Fibroblast of peridontal ligament (primary cell): ENCODE measurements at regions not wholly inside any gene's neighbourhood (a gene's known extent, or its start where the extent isn't known, plus 50 kb on each side); places are given as distances from the start of the nearest gene placed in this dataset.
"Not testable (repeated sequence)": the region's sequence is repeated elsewhere in the genome, so short reads cannot be mapped to it uniquely, and the experiment has no call there.

ENCODE experiments used
- DNase-seq: peaks from one replicate; pipeline ENCODE4 v3.0.0-alpha.2; 2010; ENCODE audit errors: extremely low read depth

DNA sequence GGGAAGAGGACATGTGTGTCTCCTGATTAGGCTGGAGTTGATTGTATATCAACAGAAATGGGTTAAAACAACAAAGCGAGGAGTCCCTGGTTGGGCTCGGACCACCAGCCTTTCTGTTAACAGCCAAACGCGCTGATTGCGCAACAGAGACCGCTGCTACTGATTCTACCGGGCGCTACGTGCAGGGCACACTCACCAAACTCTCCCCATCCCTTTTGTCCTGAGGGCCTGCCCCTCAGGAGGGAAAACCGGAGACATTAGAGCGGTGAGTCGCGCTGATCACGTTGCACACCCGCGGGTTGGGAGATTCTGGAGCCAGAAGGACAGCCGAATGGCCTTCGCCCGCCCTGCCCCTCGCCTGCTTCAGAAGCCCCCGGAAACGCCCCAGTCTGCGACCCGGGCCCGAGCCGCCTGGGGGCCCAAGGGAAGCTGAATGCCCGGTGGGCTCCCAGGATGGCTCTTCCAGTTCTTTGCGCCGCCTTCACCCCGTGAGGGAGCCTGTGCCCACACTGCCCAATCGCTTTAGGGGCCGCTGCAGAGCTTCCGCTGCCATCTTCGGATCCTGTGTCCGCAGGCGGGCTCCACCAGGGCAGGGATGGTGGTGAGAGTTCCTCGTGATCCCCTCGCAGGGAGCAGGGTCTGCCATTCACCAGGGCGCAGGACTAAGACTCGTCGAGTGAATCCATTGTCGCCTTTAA lies 165.4 kb upstream of the NBPF11 start:
- no peak for DNase-seq

DNA sequence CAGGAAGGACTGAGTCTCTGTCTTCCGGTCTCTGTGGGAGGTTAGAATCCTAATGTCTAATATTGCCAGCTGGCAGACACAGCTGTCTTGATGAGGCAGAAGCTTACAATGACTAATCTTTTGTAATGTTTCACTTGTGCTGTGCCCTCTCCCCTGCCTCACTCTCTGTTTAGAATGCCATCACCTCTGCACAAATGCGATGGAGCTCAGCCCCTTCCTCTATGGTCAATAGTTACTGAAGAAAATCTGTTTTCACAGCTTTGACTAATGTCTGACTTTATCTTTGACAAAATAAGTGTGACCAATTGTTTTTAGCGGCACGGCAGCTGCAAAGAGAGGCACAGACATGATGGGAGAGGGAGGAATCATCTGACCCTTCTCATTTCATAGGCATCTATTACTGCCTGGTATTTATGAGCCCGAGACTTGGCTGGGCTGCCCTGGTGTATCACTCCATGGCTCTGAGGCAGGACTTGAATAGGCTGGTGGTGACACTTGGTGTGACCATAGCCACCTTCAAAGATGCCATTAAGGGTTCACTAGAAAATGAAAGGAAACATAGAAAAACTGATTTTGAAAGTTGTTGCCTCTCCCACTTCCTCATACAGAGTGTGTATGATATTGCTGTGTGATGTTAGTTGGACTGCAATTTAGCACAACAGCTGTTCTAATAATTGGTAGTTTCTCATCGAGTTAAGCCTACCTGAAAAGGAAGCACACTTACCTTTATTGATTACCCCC lies 163.2 kb upstream of the NBPF11 start:
- DNase-seq = no peak

DNA sequence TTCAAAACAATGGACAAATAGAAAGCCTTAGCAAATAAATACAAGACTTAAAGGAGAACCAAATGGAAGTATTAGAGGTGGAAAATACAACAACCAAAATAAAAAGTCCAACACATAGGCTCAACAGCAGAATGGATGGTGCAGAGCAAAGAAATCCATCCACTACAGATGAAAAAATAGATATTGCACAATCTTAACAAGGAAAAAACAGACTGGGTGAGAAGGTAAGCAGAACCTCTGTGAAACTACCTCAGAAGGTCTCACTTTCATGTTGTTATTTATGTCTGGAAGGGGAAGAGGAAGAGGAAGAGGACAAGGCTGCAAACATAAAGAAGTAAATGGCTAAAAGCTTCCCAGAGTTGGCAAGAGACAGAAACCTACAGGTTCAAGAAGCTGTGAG lies 158.7 kb upstream of the NBPF11 start:
- DNase-seq = no peak

DNA sequence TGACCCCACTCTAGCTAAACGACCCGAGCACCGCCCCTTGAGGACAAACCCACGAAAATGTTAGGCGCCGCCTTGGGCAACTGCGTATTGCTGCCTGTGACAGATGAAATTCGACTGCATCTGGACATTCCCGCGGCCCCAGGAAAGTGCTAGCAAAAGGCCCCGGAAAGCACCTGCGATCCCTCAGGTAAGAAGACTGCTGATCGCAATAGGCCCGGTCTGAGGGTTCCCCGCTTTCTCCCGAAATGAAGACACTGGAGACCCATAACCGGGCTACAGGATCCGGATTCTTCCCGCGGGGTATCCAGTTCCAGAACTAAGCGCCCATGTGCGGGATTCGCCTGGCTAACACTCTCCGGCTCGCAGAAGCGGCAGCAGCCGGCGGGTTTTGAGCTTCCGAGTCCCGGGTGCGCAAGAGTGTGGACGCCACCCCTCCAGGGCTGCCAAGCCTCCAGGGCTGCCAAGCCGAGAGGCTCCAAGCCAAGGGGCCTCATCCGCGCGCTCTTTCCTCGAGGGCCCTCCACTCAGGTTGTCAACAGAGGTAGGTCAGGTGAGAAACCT lies 157.9 kb upstream of the NBPF11 start:
- no peak for DNase-seq

DNA sequence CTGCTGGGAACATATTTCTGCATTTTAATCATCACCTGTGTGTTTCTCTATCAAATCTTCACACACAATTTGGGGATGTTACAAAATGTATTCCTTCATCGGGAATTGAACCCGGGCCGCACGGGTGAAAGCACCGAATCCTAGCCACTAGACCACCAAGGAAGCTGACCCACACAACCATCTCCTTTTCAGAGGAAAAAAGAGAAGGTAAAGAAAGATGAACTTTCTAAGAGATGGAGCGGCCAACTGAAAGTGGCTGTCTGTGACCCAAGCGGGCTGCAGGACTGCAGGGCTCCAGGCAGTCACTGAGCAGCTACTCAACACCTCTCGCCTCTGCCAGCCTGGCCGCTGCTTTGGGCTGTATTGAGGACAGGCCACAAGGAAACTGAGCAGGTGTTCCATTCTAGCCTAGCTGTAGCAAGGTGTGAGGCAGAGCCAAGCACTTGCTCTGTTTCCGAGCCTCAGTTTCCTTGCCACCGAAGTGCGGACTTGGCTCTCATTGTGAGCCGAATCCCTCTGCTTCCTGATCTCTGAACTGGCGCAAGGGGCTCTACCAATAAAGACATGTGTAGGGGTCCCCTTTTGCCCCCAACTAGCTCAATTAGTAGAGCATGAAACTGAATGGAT lies 156.9 kb upstream of the NBPF11 start:
- DNase-seq = no peak

DNA sequence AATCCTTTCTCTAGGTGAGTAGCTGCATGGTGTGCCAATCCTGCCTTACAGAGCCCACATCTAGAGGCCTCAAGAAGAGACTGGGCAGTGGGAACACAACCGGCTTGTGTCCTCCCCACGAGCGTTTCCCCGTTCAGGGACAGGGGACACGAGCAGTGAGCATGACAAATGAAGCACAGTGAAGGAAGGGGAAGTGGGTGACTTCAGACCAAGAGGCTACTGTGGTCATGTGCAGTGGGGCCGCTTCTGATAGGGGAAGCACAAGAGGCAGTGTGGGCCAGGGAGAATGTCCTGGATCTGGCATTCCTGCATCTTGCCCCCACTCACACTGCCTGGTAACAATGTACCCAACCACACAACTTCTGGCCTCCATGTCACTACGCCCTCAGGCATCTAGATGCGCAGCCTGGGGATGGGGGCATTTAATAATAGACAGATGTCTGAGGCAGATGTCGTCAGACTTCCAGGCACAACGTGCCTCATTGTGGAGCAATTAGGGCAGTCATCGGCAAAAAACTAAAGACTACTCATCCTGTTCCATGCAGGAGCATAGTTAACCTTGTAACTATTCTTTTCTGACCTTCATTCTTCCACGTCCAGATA lies 155.6 kb upstream of the NBPF11 start:
- no peak for DNase-seq

DNA sequence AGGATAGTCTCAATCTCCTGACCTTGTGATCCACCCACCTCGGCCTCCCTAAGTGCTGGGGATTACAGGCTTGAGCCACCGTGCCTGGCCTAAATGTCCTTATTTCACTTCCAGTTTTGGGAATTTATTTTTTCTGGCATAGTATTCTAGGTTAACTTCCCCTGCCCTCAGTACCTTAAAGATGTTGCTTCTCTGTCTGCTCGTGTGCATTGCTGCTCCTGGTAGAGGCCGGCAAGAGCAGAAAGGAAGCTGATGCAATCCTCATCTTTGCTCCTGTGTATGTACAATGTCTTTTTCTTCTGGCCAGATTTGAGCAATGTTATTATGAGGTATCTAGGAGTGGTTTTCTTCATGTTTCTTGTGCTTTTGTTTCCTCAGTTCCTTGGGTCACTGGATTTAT lies 152.9 kb upstream of the NBPF11 start:
- DNase-seq = not testable (repeated sequence)

DNA sequence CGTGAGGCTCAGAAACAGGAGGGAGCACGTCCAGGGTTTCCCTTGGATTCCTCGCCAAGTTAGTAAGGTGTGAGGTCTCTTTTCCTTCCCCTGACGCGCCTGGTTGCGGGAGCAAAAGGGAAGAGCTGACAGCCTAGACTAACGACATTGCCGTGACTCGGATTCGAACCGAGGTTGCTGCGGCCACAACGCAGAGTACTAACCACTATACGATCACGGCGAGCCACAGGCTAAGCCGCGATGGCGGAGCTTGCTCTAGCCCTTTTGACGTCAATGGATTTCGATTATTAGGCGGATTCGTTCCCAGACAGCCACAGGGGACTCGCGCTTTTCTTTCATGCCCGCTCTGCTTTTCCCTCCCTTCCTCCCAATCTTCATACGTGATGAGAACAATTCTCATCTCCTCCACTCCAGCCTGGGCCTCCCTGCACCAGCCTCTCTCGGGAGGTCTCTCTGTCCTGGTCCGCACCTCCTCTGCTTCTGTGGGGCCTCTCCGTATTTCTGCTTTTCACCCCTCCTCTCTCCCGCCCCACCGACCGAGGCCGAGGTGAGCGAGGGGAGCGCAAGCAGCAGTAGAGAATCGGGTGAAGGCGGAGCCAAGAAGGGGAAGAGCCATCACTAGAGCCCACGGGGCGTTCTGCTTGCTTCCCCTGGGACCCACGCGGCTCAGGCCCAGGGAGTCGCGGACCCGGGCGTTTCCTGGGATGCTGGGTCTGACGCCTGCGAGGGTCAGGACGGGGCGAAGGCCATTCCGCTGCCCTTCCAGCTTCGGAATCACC lies 150.7 kb upstream of the NBPF11 start:
- not testable (repeated sequence) for DNase-seq

DNA sequence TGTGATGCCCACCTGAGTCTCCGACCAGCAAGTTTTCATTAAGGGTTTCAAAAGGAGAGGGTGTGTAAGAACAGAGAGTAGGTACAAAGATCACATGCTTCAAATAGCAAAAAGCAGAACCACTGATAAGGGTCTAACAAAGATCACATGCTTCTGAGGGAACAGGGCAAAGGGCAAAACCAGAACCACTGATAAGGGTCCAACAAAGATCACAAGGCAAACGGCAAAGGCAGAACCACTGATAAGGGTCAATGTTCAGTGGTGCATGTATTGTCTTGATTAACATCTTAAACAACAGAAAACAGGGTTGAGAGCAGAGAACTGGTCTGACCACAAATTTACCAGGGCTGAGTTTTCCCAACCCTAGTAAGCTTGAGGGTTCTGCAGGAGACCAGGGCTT lies 145.8 kb upstream of the NBPF11 start:
- DNase-seq = not testable (repeated sequence)

DNA sequence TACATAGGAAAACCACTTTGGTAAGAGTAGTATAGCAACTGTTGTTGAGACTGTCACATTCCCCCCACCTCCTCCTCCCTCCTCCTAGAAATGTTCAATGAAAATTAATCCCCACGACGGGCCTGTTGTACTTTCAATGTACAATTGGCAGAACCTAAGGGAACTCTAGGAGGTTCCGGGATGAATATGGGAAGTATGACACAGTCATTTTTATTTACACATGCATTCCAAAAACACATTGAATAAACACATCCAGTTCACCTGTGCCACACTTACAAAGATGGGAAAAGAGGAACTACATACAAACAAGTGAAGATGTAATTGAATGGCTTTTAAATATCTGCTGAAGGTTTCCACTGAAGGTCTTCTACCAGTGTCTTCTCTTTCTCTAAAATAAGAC lies 144.4 kb upstream of the NBPF11 start:
- no peak for DNase-seq

DNA sequence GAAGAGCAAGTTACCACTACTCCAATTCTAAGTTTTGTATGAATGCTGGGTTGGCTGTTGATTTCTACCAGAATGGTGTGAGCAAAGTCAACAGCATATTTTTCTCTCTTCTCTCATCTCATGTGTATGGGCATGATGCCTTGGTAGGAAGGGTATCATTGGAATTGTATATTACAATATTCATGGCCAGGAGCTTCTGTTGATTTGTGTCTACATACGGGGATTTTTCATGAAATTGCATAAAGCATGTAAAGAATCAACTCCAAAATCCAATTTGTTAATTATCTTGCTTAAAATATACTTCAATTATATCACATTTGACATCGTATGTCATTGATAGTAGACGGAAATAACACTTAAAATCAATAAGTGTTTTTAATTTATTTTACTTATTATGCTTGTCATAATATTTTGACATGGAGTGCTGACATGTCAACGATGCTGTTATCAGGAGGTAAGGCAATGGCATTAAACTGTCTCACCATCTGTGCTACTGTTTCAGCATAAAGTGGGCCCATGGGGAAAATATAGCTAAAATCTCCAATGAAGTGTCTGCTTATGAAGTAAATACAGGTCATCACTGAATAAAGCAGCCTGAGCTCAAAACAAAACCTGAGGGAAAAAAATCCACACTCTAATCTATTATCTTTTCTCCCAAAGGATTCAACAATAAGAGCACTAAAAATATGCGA lies 142.2 kb upstream of the NBPF11 start:
- DNase-seq = no peak

DNA sequence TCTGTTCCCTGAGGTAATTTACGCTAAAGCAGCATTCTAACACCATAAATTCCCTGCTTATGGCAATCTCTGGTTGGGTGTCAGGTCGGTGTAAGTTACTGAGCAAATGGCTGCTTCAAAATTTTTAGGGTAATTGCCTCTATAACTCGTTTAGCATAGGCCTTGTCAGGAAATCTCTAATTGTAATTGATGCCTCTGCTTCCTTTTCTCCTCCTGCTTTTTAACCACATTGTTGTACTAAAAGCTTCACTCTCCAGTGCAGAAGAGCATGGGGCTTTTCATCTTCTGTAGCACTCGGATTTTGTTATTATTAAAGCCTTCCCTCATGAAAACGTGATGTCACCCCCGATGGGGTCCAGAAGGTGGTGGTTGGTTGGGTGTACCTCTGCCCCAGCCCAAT lies 141.6 kb upstream of the NBPF11 start:
- no peak for DNase-seq

DNA sequence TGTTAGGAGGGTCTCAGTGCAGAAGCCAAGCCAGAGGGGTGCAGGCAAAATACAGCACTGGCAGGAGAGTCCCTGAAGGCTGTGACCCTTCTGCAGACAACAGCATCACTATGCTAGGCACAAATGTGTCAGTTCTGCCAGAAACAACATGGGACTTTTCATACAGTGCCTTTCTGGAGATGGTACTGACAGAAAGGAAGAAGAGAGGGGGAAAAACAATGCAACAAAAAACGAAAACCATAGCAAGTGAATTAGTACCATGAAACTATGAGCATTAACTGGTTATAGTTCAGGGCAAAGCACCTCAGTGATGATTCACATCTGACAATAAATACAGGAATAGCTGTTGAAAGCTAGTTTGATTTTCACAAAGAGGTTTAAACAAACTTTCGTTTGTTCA lies 140.8 kb upstream of the NBPF11 start:
- DNase-seq = no peak

DNA sequence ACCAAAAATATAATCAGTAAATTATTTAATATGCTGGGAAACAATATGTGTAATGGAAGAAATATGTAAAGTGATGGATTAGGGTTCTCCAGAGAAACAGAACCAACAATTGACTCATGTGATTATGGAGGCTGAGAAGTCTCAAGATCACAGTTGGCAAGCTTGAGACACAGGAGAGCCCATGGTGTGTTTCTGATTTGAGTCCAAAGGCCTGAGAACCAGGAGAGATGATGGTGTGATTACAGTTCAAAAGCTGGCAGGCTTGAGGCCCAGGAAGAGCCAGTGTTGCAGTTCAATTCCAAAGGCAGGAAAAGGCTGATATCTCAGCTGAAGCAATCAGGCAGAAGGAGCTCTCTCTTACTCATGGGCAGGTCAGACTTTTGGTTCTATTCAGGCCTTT lies 138.8 kb upstream of the NBPF11 start:
- no peak for DNase-seq

DNA sequence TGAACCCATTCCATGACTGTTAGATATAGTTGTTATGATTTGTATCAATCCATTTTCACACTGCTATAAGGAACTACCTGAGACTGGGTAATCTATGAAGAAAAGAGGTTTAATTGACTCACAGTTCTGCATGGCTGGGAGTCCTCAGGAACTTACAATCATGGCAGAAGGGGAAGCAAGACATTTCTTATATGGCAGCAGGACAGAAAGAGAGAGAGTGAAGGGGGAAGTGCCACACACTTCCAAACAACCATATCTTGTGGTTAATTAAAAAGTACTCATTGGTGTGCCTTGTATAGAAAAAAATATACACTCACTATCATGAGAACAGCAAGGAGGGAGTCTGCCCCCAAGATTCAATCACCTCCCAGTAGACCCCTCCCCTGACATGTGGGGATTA lies 137.6 kb upstream of the NBPF11 start:
- DNase-seq = no peak

DNA sequence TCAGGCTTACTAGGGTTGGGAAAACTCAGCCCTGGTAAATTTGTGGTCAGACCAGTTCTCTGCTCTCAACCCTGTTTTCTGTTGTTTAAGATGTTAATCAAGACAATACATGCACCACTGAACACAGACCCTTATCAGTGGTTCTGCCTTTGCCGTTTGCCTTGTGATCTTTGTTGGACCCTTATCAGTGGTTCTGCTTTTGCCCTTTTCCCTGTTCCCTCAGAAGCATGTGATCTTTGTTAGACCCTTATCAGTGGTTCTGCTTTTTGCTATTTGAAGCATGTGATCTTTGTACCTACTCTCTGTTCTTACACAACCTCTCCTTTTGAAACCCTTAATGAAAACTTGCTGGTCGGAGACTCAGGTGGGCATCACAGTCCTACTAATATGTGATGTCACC lies 133.9 kb upstream of the NBPF11 start:
- DNase-seq = not testable (repeated sequence)

DNA sequence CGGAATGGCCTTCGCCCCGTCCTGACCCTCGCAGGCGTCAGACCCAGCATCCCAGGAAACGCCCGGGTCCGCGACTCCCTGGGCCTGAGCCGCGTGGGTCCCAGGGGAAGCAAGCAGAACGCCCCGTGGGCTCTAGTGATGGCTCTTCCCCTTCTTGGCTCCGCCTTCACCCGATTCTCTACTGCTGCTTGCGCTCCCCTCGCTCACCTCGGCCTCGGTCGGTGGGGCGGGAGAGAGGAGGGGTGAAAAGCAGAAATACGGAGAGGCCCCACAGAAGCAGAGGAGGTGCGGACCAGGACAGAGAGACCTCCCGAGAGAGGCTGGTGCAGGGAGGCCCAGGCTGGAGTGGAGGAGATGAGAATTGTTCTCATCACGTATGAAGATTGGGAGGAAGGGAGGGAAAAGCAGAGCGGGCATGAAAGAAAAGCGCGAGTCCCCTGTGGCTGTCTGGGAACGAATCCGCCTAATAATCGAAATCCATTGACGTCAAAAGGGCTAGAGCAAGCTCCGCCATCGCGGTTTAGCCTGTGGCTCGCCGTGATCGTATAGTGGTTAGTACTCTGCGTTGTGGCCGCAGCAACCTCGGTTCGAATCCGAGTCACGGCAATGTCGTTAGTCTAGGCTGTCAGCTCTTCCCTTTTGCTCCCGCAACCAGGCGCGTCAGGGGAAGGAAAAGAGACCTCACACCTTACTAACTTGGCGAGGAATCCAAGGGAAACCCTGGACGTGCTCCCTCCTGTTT lies 128.9 kb upstream of the NBPF11 start:
- DNase-seq = not testable (repeated sequence)

DNA sequence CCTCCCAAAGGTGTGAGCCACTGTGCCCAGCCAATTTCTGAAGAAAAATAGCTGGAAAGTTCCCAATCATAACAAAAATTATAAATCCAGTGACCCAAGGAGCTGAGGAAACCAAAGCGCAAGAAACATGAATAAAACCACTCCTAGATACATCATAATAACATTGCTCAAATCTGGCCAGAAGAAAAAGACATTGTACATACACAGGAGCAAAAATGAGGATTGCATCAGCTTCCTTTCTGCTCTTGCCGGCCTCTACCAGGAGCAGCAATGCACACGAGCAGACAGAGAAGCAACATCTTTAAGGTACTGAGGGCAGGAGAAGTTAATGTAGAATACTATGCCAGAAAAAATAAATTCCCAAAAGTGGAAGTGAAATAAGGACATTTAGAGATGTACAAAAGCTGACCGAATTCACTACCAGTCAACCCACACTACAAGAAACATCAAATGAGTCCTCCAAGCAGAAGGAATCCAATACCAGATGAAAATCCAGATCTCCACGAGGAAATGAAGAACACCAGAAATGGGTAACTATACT lies 127.0 kb upstream of the NBPF11 start:
- DNase-seq = not testable (repeated sequence)

DNA sequence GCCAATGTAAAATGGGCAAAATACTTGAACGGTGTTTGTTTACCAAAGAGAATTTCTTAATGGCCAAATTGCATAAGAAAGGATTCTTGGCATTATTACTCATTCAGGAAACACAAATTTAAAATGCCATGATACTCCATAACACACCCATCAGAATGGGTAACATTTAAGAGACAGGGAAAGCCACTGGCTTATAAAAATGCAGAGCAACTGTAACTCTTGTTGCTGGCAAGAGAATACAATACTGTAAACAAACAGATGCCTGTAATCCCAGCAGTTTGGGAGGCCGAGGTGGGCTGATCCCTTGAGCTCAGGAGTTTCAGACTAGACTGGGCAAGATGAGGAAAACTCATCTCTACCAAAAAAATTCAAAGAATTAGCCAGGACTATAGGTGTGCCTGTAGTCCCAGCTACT lies 125.8 kb upstream of the NBPF11 start:
- DNase-seq = peak; percentile 30

DNA sequence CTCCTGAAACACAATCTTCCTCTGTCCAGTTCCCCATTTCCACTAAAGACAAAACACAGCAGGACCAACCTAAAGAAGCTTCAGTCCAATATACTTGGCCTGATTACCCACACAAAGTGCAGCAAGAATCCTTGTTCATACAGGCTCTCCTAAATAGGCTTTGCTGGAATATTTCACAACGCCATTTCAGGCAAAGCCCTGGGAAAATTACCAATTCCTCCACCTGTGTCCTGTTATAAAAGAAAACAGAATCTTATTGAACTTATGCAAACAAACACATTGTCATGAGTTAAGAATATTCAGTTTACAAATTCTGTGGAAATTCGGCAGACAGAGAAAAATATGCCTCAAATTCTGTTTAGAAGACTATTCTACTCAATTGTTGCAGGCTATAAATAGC lies 115.0 kb upstream of the NBPF11 start:
- DNase-seq = not testable (repeated sequence)
